PC-3 (cell line): ENCODE measurements at regions not wholly inside any gene's neighbourhood (a gene's known extent, or its start where the extent isn't known, plus 50 kb on each side); places are given as distances from the start of the nearest gene placed in this dataset.
A peak's percentile ranks its signal among the peaks of the same experiment; 100 is the strongest.
"Not testable (repeated sequence)": the region's sequence is repeated elsewhere in the genome, so short reads cannot be mapped to it uniquely, and the experiment has no call there.

Experiments used
- ATAC-seq: fragments of 200-7000 bp; cut with Tn5 transposase; 2 replicates; pipeline ENCODE4 v1.9.1; 2020; ENCODE audit warnings: mild to moderate bottlenecking, moderate library complexity
- BruUV-seq: library from RNA; stranded (reverse); fragments of 400-500 nt; replicated peaks from 2 replicates; lab custom pipeline; 2021; lab: Mats Ljungman, UMichigan
- CTCF ChIA-PET: fragments of 300-600 bp; sonication (Branson Sonifier 250); formaldehyde crosslinking; loops from one replicate; lab custom pipeline; 2022; ENCODE audit warnings: antibody characterized with exemption; lab: Charles Lee
- POLR2A ChIA-PET: fragments of 300-600 bp; sonication (Branson Sonifier 250); formaldehyde crosslinking; loops from one replicate; lab custom pipeline; 2022; ENCODE audit warnings: antibody characterized with exemption; ENCODE audit not compliant: unreplicated experiment; lab: Charles Lee
- DNase-seq: peaks from one replicate; pipeline ENCODE4 v3.0.0-alpha.2; 2015
- H2AFZ ChIP-seq: fragments of 300-600 bp; sonication (generic); 2 replicates; pipeline ENCODE4 v1.6.0; 2016; ENCODE audit warnings: antibody characterized with exemption, low read length
- H3F3A ChIP-seq: fragments of 300-600 bp; sonication (generic); one replicate; pipeline ENCODE4 v1.6.0; 2017; ENCODE audit warnings: antibody characterized with exemption, low read length, control low read depth, mild to moderate bottlenecking; ENCODE audit not compliant: unreplicated experiment
- H3K27ac ChIP-seq: fragments of 300-600 bp; sonication (generic); 2 replicates; pipeline ENCODE4 v1.5.1; 2016; ENCODE audit warnings: mild to moderate bottlenecking, low read length
- H3K27me3 ChIP-seq: fragments of 300-600 bp; sonication (generic); 2 replicates; pipeline ENCODE4 v1.6.1; 2016; ENCODE audit warnings: low read length, mixed read lengths
- H3K36me3 ChIP-seq: fragments of 300-600 bp; sonication (generic); 2 replicates; pipeline ENCODE4 v1.6.1; 2016; ENCODE audit warnings: low read depth, mixed run types, low read length, mixed read lengths
- H3K4me1 ChIP-seq: fragments of 300-600 bp; sonication (generic); 2 replicates; pipeline ENCODE4 v1.5.1; 2016; ENCODE audit warnings: low read length; ENCODE audit not compliant: insufficient read depth
- H3K4me2 ChIP-seq: fragments of 300-600 bp; sonication (generic); 2 replicates; pipeline ENCODE4 v1.6.0; 2016; ENCODE audit warnings: low read length
- H3K4me3 ChIP-seq: fragments of 300-600 bp; sonication (generic); 2 replicates; pipeline ENCODE4 v1.5.1; 2016; ENCODE audit warnings: mild to moderate bottlenecking, low read length, mixed read lengths
- H3K79me2 ChIP-seq: fragments of 300-600 bp; sonication (generic); 2 replicates; pipeline ENCODE4 v1.6.1; 2017; ENCODE audit warnings: low read length, mixed read lengths
- H3K9ac ChIP-seq: fragments of 300-600 bp; sonication (generic); 2 replicates; pipeline ENCODE4 v1.6.0; 2016; ENCODE audit warnings: mild to moderate bottlenecking, low read length
- H3K9me2 ChIP-seq: fragments of 300-600 bp; sonication (generic); replicated peaks from 2 replicates; pipeline ENCODE4 v1.6.1; 2016; ENCODE audit warnings: mixed run types, low read length, mixed read lengths
- H3K9me3 ChIP-seq: fragments of 300-600 bp; sonication (generic); 2 replicates; pipeline ENCODE4 v1.6.1; 2016; ENCODE audit warnings: low read length, mixed read lengths
- H4K20me1 ChIP-seq: fragments of 300-600 bp; sonication (generic); 2 replicates; pipeline ENCODE4 v1.6.1; 2016; ENCODE audit warnings: low read length, mixed read lengths
- EZH2 ChIP-seq: fragments of 300-600 bp; sonication (generic); IDR thresholded peaks from one replicate; pipeline ENCODE4 v1.6.1; 2017; ENCODE audit warnings: antibody characterized with exemption, mild to moderate bottlenecking, low read length; ENCODE audit not compliant: unreplicated experiment
- EZH2phosphoT487 ChIP-seq: fragments of 300-600 bp; sonication (generic); IDR thresholded peaks from 2 replicates; pipeline ENCODE4 v1.6.1; 2018; ENCODE audit warnings: mild to moderate bottlenecking, antibody characterized with exemption, low read length, borderline replicate concordance
- intact Hi-C: fragments of 100-400 bp; cut with micrococcal nuclease; formaldehyde crosslinking; loops from 2 replicates; pipeline ENCODE4 v1.9.0; 2023
- TF ChIP-seq, protein P1 (sequence below): fragments of 300-600 bp; sonication (generic); conservative IDR thresholded peaks from 2 replicates; pipeline ENCODE4 v1.5.1; 2017; ENCODE audit warnings: antibody characterized with exemption, low read depth, mild to moderate bottlenecking, low read length

DNA sequence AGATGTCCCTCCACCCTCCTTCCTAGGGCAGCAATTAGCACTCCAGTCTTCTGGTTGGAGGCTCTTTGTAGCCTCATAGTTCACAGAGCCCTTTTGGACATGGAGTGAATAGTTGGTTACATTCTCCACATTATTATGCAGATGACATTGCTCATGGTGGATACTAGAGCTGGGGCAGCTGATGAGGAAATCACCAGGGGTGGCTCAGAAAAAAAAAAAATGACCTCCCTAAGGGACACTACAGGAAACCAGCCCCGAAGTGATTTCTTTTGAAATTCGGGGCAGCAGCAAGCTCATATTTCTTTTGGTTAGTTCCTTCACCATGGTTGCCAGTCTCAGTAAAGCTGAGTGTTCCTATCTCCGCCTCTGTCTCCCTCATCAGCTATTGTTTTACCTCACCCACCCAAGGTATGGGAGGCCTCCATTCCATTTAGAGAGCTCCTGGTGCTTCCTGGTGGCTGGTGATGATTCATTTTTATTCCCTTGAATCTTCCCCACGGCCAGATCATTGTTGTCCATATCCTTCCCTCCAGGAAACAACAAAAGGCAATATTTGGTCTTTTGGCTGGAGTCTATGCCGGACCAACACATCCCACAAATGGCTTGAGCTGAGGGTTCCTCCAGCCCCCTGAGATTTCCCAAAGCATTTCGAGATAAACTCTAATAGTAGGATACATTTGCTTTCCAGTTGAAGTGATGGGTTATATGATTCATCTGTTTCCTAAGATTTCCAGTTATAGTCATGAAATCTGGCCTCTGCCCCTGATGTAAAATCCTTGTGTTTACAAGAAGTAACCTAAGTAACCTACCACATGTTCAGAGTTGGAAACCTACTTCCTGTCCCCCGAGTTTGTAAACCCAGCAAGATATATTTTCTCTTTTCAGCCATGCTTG is 56.2 kb upstream of the NID2 start:
- Histone ChIP-seq H3K9me3 (no peaks in the 10 kb centered on the region), H4K20me1 (no peaks in the 10 kb centered on the region), H2AFZ (peak overlapping the region; percentile 58), H3K9ac (no peak overlapping the region), H3F3A (no peaks in the 10 kb centered on the region), H3K27ac (peak overlapping the region; percentile 46), H3K4me3 (no peak overlapping the region), H3K36me3 (no peaks in the 10 kb centered on the region), H3K27me3 (no peaks in the 10 kb centered on the region), H3K4me2 (peak overlapping the region; percentile 14; the same call in 1 of the 2 replicates), H3K79me2 (no peaks in the 10 kb centered on the region), H3K4me1 (peaks cover 12% of the 10 kb centered on the region), H3K9me2 (no peaks in the 10 kb centered on the region)
- POLR2A ChIA-PET: interaction anchor here (0.9 kb wide), 1 partner anchor 44 kb away, joined by 4 read pairs; no protein-coding TSS in a partner anchor
- DNase-seq (peak; percentile 50), ATAC-seq (peak; percentile 70)
- TF ChIP-seq EZH2phosphoT487 (no peak), EZH2 (no peak)
- TF ChIP-seq, protein P1, sequence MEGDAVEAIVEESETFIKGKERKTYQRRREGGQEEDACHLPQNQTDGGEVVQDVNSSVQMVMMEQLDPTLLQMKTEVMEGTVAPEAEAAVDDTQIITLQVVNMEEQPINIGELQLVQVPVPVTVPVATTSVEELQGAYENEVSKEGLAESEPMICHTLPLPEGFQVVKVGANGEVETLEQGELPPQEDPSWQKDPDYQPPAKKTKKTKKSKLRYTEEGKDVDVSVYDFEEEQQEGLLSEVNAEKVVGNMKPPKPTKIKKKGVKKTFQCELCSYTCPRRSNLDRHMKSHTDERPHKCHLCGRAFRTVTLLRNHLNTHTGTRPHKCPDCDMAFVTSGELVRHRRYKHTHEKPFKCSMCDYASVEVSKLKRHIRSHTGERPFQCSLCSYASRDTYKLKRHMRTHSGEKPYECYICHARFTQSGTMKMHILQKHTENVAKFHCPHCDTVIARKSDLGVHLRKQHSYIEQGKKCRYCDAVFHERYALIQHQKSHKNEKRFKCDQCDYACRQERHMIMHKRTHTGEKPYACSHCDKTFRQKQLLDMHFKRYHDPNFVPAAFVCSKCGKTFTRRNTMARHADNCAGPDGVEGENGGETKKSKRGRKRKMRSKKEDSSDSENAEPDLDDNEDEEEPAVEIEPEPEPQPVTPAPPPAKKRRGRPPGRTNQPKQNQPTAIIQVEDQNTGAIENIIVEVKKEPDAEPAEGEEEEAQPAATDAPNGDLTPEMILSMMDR: no peak
- CTCF ChIA-PET: no interaction called here
- intact Hi-C loops: no loop called here
- BruUV-seq: no TSS peak

DNA sequence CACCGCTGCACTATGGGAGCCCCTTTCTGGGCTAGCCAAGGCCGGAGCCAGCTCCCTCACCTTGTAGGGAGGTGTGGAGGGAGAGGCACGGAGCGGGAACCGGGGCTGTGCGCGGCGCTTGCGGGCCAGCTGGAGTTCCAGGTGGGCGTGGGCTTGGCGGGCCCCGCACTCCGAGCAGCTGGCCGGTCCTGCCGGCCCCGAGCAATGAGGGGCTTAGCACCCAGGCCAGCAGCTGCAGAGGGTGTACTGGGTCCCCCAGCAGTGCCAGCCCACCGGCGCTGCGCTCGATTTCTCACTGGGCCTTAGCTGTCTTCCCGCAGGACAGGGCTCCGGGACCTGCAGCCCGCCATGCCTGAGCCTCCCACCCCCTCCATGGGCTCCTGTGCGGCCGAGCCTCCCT is 53.3 kb upstream of the NID2 start:
- H2AFZ ChIP-seq, H3K27ac ChIP-seq, CTCF ChIA-PET, BruUV-seq, H3K9me3 ChIP-seq, intact Hi-C loops, H3K9ac ChIP-seq, H3K4me3 ChIP-seq, H3F3A ChIP-seq, H3K27me3 ChIP-seq, H3K36me3 ChIP-seq, DNase-seq, ATAC-seq, H3K4me2 ChIP-seq, H4K20me1 ChIP-seq, H3K79me2 ChIP-seq, POLR2A ChIA-PET, H3K9me2 ChIP-seq: not testable (repeated sequence)
- H3K4me1 ChIP-seq: peaks cover 12% of the 10 kb centered on the region

DNA sequence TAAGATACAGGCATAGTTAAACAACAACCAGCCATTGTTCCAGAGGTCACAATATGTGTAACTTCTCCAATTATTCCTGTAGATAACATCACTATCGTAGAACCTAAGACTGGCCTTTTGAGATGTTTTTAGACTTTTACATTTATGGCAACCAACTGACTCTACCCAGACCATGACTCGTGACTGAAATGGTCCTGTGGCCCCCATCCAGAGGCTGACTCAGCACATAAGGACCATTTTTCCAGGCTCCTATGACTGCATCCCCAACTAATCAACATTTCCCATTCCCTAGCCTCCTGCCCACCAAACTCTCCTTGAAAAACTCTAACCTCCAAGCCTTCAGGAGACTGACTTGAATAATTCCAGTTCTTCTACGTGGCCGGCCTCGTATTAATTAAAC is 52.6 kb upstream of the NID2 start:
- no peaks in the 10 kb centered on the region for H3K79me2 ChIP-seq
- no peak for ATAC-seq
- no TSS peak for BruUV-seq
- no peaks in the 10 kb centered on the region for H3K36me3 ChIP-seq
- POLR2A ChIA-PET: no interaction called here
- CTCF ChIA-PET: no interaction called here
- H3K27ac ChIP-seq: no peak overlapping the region
- no peak overlapping the region for H3K4me3 ChIP-seq
- H3K4me1 ChIP-seq: peaks cover 12% of the 10 kb centered on the region
- H3K27me3 ChIP-seq: no peaks in the 10 kb centered on the region
- H3K4me2 ChIP-seq: no peak overlapping the region
- no peaks in the 10 kb centered on the region for H3F3A ChIP-seq
- intact Hi-C loops: no loop called here
- H3K9me3 ChIP-seq: no peaks in the 10 kb centered on the region
- TF ChIP-seq EZH2 (no peak), EZH2phosphoT487 (no peak)
- TF ChIP-seq, protein P1: no peak
- H4K20me1 ChIP-seq: no peaks in the 10 kb centered on the region
- H3K9ac ChIP-seq: no peak overlapping the region
- DNase-seq: no peak
- no peak overlapping the region for H2AFZ ChIP-seq
- H3K9me2 ChIP-seq: no peaks in the 10 kb centered on the region
